GM23338 (cell line): ENCODE measurements at regions not wholly inside any gene's neighbourhood (a gene's known extent, or its start where the extent isn't known, plus 50 kb on each side); places are given as distances from the start of the nearest gene placed in this dataset.

ENCODE experiments used
- CREB1 ChIP-seq: fragments of 250-450 bp; sonication (Bioruptor Pico); IDR thresholded peaks from 2 replicates; pipeline ENCODE4 v1.5.0; 2020; ENCODE audit warnings: low read depth, mild to moderate bottlenecking, moderate library complexity
- CTCF ChIP-seq, 2 experiments: fragments of 200-600 bp in 1 of 2; sonication (generic) in 1 of 2; conservative IDR thresholded peaks; 2 replicates each; pipeline versions ENCODE4 v1.5.1 to v1.6.1; 2016 to 2017; ENCODE audit warnings: antibody characterized with exemption in 2 of 2, low read depth in 2 of 2, mild to moderate bottlenecking in 2 of 2, moderate library complexity in 1 of 2
- ETS1 ChIP-seq: IDR thresholded peaks from 2 replicates; pipeline ENCODE4 v1.6.1; 2016; ENCODE audit warnings: antibody characterized with exemption
- EZH2 ChIP-seq: fragments of 200-600 bp; sonication (generic); IDR thresholded peaks from one replicate; pipeline ENCODE4 v1.8.0; 2017; ENCODE audit warnings: antibody characterized with exemption, mild to moderate bottlenecking, low read depth; ENCODE audit not compliant: unreplicated experiment
- EZH2phosphoT487 ChIP-seq: fragments of 200-600 bp; sonication (generic); IDR thresholded peaks from one replicate; pipeline ENCODE4 v1.8.1; 2018; ENCODE audit warnings: antibody characterized with exemption; ENCODE audit not compliant: unreplicated experiment
- JUNB ChIP-seq: IDR thresholded peaks from one replicate; pipeline ENCODE4 v1.6.1; 2016; ENCODE audit warnings: antibody characterized with exemption; ENCODE audit not compliant: unreplicated experiment
- NANOG ChIP-seq: IDR thresholded peaks from 2 replicates; pipeline ENCODE4 v1.6.1; 2016; ENCODE audit warnings: antibody characterized with exemption, borderline replicate concordance
- POLR2AphosphoS5 ChIP-seq: IDR thresholded peaks from 2 replicates; pipeline ENCODE4 v1.6.1; 2016; ENCODE audit warnings: antibody characterized with exemption, low read depth
- REST ChIP-seq: IDR thresholded peaks from one replicate; pipeline ENCODE4 v1.6.1; 2018; ENCODE audit warnings: antibody characterized with exemption; ENCODE audit not compliant: unreplicated experiment
- STAT1 ChIP-seq: IDR thresholded peaks from one replicate; pipeline ENCODE4 v1.6.1; 2016; ENCODE audit warnings: antibody characterized with exemption; ENCODE audit not compliant: unreplicated experiment
- ZNF114 ChIP-seq: fragments of 250-450 bp; sonication (Bioruptor Pico); IDR thresholded peaks from 2 replicates; pipeline ENCODE4 v1.5.0; 2020; ENCODE audit warnings: mild to moderate bottlenecking, moderate library complexity
- ZNF331 ChIP-seq: fragments of 250-450 bp; sonication (Bioruptor Pico); IDR thresholded peaks from 2 replicates; pipeline ENCODE4 v1.5.0; 2020; ENCODE audit warnings: low read depth, mild to moderate bottlenecking, moderate library complexity
- ZNF462 ChIP-seq: fragments of 250-450 bp; sonication (Bioruptor Pico); IDR thresholded peaks from 2 replicates; pipeline ENCODE4 v1.5.0; 2020; ENCODE audit warnings: mild to moderate bottlenecking, moderate library complexity

GRCh38 chr10:33091201-33091600, 133.2 kb upstream of the ITGB1 start:
- TF ChIP-seq ZNF462 (CRISPR knock-in tag) (no peak), CTCF (conservative IDR thresholded peaks at IDR 0.05; ENCODE audit: low read depth in 2 of 2) (no peak), REST (no peak), STAT1 (no peak), POLR2AphosphoS5 (no peak), EZH2 (no peak), CREB1 (no peak), JUNB (no peak), EZH2phosphoT487 (no peak), ZNF114 (no peak), ETS1 (no peak), ZNF331 (CRISPR knock-in tag) (no peak), NANOG (no peak)
